ENCODE measurements at regions not wholly inside any gene's neighbourhood (a gene's known extent, or its start where the extent isn't known, plus 50 kb on each side); places are given as distances from the start of the nearest gene placed in this dataset.

DNA sequence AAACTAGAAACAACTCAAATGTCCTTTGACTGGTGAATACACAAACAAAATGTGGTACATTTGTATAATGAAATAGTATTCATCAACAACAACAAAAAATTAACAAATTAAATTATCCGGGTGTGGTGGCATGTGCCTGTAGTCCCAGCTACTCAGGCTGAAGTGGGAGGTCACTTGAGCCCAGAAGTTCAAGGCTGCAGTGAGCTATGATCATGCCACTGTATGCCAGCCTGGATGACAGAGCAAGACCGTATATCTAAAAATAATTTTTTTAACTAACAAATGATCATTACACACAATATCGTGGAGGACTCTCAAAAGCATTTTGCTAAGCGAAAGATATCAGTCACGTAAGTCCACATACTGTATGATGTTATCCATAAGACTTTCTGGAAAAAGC, 71.6 kb upstream of the SORBS2 start:
- FAIRE-seq (no peak), DNase-seq (ENCODE audit: insufficient read length, low spot score) (no peak)
- no peak for TF ChIP-seq POLR2A (IDR thresholded peaks at IDR 0.05; ENCODE audit: low read depth, low read length)

DNA sequence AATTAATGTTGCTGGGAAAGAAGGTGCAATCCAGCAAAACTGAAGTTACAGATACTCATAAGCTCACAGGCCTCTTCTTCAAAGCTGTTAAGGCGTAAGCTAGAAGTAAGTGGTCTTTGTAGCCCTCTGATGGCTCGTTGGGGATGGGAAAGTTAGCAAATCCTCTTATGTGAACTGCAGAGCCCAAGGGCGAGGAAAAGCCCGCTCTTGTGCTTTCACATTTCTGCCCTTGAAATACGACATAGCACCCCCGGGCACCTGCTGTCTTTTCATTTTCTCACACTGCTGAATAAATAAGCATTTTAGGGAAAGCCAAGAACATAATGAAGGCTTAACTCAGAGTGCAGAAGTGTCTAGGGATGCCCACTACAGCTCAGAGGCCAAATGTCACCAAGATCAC, 73.1 kb upstream of the SORBS2 start:
- DNase-seq (ENCODE audit: insufficient read length, low spot score) (no peak), FAIRE-seq (no peak)
- TF ChIP-seq POLR2A (IDR thresholded peaks at IDR 0.05; ENCODE audit: low read depth, low read length), result no peak

DNA sequence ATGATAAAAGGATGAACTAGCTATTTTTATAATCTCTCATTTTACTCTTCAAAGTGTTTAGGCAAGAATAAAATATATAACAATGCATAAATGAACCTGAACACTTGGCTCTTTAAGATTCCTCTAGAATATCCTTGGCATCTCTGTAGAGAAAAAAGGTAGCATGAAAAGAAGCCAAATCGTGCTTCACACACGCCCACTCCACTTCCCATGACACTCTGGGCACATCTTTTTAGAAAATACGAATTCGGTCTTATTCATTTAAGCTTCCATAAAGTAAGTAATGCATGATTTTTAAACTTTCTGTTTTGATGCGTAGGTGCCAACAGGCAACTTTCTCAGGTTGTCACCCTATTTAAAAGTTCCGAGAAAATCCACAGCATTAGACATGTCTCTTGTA, 73.6 kb upstream of the SORBS2 start:
- no peak for FAIRE-seq
- DNase-seq (ENCODE audit: insufficient read length, low spot score), result no peak
- no peak for TF ChIP-seq POLR2A (IDR thresholded peaks at IDR 0.05; ENCODE audit: low read depth, low read length)

DNA sequence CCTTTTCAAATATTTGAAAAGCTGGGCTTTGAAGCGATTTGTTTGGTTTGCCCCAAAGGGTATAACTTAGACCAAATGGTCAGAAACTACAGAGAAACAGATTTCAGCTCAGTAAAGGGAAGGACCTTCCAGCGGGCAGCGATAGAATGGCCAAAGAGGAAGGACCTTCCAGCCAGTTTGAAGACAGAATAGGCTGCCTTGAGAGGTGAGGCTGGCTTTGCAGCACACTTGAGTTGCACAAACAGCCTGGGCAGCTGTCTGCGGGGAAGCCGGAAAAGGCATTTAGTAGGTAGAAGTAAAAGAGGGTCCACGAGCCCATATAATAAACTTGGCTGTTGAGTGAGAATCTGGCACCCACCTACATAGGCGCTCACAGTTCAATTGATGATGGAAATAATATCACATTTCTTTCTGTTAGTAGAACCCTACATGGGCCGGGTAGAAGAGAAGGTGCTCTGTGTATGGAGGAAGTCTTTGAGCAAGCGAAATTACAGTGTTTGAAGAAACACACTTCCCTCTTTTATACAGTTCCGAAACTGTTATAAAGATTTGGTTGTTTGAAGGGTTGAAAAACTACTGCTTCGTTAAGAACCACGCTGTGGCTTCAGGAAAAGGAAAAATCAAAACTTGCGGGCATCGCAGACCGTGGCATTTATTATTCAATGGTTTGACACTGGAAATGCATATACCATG, 75.0 kb upstream of the SORBS2 start:
- DNase-seq (ENCODE audit: insufficient read length, low spot score), result no peak
- TF ChIP-seq POLR2A (IDR thresholded peaks at IDR 0.05; ENCODE audit: low read depth, low read length), result no peak
- no peak for FAIRE-seq

DNA sequence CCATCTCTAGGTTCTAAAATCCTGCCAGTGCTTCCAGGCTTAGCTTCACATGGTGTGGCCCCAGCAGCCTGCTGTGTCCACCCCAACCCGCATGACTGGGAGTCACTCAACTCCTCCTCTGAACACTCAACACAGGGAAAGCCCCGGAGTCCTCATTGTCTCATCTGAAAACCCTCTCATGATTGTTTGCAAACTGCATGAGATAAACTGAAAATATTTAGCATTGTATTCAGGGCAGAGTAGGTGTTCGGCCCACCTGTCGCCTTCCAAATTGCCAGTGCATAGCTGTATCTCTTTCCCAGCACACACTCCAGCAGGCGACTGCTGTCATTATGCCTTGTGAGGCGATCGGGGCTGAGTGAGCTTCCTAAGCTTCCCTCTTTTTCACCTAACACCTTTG, 76.7 kb upstream of the SORBS2 start:
- FAIRE-seq, result no peak
- TF ChIP-seq POLR2A (IDR thresholded peaks at IDR 0.05; ENCODE audit: low read depth, low read length), result no peak
- DNase-seq (ENCODE audit: insufficient read length, low spot score), result no peak

DNA sequence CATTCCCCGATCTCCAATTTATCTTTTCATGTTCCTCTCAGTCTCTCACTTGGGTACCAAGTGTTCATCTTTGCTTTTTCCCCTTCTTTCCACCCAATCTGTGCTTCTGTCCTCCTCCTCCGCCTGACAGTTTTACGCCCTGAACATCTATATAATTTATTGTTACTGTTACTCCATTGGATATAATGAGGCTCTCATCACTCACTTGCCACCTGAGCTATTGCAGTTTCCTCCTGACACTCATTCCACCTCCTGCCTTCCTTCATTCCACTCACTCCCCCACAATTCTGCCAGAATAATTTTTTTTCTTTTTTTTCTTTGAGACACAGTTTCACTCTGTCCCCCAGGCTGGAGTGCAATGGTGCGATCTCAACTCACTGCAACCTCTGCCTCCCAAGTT, 77.6 kb upstream of the SORBS2 start:
- no peak for TF ChIP-seq POLR2A (IDR thresholded peaks at IDR 0.05; ENCODE audit: low read depth, low read length)
- FAIRE-seq (no peak), DNase-seq (ENCODE audit: insufficient read length, low spot score) (no peak)

DNA sequence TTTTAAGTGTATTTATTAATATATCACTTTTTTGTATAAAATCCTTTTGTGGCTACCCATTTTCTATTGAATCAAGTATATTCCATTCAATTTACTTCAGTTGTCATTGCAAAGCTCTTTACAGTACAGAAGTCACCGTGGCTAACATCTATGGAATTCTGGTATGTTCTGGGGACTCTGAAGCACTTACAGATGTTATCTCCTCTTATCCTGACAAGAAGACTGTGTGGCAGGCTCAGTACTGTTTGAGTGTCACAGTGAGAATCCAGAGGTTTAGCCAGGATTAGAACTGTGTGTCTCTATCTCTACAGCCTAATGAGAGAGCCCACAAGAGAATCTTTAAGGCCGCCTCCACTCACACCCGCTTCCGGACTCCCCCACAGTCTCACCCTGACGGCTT, 78.2 kb upstream of the SORBS2 start:
- no peak for DNase-seq (ENCODE audit: insufficient read length, low spot score)
- no peak for TF ChIP-seq POLR2A (IDR thresholded peaks at IDR 0.05; ENCODE audit: low read depth, low read length)
- FAIRE-seq, result no peak

DNA sequence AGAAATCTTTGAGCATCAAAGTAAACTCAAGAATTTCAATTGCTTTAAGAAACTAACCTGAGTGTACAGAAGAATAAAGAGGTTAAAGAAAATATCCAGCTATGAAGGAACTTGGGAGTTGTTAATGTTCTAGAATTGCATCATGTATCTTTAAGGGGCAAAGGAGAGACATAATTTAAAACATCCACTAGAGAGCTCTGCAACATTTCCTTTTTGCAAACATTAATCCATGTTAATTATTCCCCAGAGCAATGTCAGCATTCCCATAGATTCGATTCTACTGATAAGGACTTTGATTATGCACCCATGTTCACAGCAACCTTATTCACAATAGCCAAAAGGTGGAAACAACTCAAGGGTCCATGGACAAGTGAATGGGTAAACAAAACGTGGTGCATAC, 80.2 kb upstream of the SORBS2 start:
- DNase-seq (ENCODE audit: insufficient read length, low spot score) (no peak), FAIRE-seq (no peak)
- no peak for TF ChIP-seq POLR2A (IDR thresholded peaks at IDR 0.05; ENCODE audit: low read depth, low read length)

DNA sequence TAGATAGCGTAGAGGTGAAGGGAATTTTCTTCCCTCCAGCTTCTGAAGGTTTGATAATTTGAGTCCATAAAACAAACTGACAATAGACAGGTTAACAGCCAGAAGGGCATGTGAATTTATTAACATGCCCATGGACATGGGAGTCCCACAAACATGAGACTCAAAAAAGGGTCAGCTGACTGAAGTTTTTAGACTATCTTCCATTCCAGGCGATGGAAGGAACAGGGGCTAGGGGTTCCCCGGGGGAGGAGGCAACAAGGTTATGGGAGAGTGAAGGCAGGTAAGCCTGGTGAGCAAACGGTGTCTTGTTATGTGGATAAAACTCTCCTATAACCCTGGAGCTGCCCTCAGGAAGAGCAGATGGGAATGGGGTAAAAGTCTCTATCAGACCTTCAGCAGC, 81.5 kb upstream of the SORBS2 start:
- DNase-seq (ENCODE audit: insufficient read length, low spot score) (no peak), FAIRE-seq (no peak)
- TF ChIP-seq POLR2A (IDR thresholded peaks at IDR 0.05; ENCODE audit: low read depth, low read length), result no peak

DNA sequence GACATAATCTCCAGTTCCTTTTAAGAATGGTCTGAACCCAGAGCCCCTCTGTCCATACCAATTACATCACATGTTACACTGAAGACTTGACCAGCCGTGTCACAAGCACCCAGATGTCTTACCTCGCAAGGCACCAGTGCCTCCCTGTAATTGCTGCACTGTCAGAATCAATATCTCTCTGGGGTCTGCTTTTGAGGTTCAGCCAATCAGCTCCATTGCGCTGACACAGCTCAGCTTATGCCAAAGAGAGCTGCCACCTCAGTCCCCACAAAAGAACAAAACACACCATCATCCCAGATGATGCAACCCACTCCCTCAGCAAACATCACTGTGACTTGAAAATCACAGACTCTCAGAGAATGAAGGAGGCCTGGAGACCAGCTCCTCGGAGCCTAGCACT, 82.5 kb upstream of the SORBS2 start:
- DNase-seq (ENCODE audit: insufficient read length, low spot score) (no peak), FAIRE-seq (no peak)
- no peak for TF ChIP-seq POLR2A (IDR thresholded peaks at IDR 0.05; ENCODE audit: low read depth, low read length)

DNA sequence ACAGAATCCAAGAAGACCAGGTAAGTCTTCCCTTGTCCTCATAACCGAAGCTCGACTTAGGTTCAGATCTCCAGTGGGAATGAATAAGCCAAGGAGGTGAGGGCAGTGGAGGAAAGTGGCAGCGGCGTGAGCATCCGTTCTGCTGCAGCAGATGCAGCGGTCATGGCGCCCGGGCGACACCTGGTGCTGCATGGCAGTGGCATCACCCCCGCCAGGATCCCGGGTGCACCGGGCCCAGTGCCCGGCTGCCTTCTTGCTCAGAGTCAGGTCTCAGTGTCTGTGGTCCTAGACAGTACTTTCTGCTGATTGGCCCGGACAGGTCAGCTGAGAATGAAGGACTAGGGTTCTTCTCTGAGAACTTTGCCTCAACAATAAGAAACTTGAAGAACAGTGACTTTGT, 83.4 kb upstream of the SORBS2 start:
- no peak for TF ChIP-seq POLR2A (IDR thresholded peaks at IDR 0.05; ENCODE audit: low read depth, low read length)
- FAIRE-seq, result no peak
- no peak for DNase-seq (ENCODE audit: insufficient read length, low spot score)

DNA sequence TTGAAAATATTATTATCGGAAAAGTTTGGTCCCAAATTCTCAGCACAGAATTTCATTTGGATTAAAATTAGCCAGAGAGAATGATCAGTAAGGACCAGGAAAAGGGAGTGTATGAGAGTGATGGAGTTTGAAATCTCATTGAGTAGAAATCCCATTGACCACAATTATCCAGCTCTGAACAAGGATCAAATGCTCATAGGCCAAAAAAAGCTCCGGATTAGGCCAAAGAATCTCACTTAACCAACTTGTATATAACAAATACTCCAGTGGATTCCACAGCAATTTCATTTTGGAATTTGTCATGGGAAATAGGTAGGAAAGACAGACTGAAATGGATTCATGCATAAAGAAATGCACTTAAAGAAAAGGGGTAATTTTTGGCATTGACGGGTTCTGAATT, 83.9 kb upstream of the SORBS2 start:
- no peak for DNase-seq (ENCODE audit: insufficient read length, low spot score)
- no peak for FAIRE-seq
- no peak for TF ChIP-seq POLR2A (IDR thresholded peaks at IDR 0.05; ENCODE audit: low read depth, low read length)

DNA sequence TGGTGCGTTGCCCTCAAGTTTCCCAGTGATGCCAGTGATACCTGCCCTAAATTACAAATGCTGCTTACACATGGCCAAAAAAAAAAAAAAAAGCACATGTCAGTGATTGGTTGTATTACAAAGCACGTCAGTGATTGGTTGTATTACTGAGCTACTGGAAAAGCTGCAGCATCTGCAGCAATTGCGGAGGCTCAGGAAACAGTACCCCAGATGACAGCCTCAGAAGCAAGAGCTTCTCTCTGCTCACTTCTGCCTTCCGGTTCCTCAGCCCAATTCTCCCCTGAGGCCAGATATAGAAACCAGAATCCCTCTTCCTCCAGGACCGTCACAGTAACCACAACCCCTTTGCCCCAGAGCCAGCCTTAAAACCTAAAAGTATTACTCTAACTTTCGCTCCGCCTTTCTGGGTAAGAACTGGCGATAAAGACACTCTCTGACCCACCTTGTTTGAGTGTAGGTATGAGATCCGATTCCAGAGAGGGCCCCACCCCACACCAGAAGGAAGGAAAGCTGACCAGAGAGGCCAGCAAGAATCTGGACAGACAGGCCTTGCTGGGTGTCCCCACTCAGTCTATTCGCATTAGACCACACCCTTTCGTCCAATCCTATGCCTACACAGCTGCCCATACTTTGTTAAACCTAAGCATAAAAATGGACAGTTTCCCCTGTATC, 85.0 kb upstream of the SORBS2 start:
- FAIRE-seq (no peak), DNase-seq (ENCODE audit: insufficient read length, low spot score) (no peak)
- TF ChIP-seq POLR2A (IDR thresholded peaks at IDR 0.05; ENCODE audit: low read depth, low read length), result no peak

DNA sequence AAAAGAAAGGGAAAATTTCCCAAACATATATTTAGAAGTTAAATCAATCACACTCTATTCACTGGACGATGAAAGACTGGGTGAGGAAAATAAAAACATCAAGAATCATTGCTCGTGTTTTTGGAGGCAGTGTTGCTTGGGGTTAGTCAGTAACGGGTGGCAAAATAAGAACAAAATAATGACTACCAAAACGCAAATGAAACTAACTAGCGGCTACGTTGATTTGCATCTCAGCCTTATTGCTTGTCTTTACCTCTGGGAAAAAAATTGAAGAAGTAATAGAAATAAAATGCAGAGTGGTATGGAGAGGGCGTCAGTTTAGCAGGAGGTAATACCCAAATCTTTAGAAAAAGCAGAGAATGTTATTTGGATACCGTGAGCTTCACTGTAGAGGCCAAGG, 86.4 kb upstream of the SORBS2 start:
- no peak for FAIRE-seq
- TF ChIP-seq POLR2A (IDR thresholded peaks at IDR 0.05; ENCODE audit: low read depth, low read length), result no peak
- DNase-seq (ENCODE audit: insufficient read length, low spot score), result no peak

DNA sequence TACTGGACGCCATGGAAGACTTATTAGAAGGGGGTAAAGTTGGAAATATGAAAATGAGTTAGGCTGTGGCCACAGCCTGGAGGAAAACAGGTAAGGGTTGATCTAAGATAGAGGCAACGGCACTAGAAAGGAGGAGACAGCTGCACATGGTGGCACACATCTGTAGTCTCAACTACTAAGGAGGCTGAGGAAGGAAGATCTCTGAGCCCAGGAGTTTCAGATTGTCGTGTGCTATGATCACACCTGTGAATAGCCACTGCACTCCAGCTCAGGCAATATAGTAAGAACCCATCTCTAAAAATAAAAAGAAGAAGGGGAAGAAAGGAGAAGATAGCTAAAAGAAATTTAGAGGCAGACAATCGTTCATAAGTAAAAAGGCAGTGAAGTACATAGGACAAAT, 87.8 kb upstream of the SORBS2 start:
- no peak for FAIRE-seq
- no peak for TF ChIP-seq POLR2A (IDR thresholded peaks at IDR 0.05; ENCODE audit: low read depth, low read length)
- DNase-seq (ENCODE audit: insufficient read length, low spot score), result no peak
